PFSK-1 (cell line): ENCODE measurements at regions not wholly inside any gene's neighbourhood (a gene's known extent, or its start where the extent isn't known, plus 50 kb on each side); places are given as distances from the start of the nearest gene placed in this dataset.

Experiments
- POLR2AphosphoS5 ChIP-seq: IDR thresholded peaks from 2 replicates; pipeline ENCODE4 v1.6.1; 2012; ENCODE audit warnings: low read depth, mild to moderate bottlenecking, control low read depth, low read length, moderate library complexity
- TAF1 ChIP-seq: IDR thresholded peaks from 2 replicates; pipeline ENCODE4 v1.6.1; 2012; ENCODE audit warnings: low read length, control low read depth, borderline replicate concordance; ENCODE audit not compliant: insufficient read depth

DNA sequence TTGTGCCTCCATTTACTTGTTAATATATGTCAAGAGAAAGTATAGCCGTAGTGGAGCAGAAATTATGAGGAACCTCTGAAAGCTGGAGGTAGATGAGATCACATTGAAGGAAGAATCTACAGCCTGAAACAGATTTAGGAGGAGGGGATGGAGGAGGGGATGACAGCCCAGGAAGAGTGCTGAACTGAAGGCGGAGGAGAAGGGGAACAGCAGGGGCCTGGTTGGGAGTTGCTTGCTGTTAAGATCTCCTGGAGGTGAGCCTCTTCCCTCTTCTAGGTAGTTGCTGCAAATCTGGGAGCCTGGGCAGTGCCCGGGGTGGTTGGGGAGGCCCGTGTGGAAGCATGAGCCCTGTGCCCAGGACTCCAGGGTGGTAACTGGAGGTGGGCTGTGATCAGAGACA lies 111.8 kb upstream of the SEMA6A start:
- TF ChIP-seq TAF1, result no peak
- no peak for TF ChIP-seq POLR2AphosphoS5
